Fibroblast of mammary gland (primary cell): ENCODE measurements at regions not wholly inside any gene's neighbourhood (a gene's known extent, or its start where the extent isn't known, plus 50 kb on each side); places are given as distances from the start of the nearest gene placed in this dataset.
A peak's percentile ranks its signal among the peaks of the same experiment; 100 is the strongest.

Experiments
- DNase-seq: peaks from one replicate; pipeline ENCODE4 v3.0.0-alpha.2; 2010; ENCODE audit warnings: low read depth
- H3K4me3 ChIP-seq: 2 replicates; pipeline ENCODE4 v1.5.1; 2011; ENCODE audit warnings: low read depth, mild to moderate bottlenecking, low read length, moderate library complexity; ENCODE audit not compliant: control insufficient read depth
- TF ChIP-seq, protein P1 (sequence below): conservative IDR thresholded peaks from 2 replicates; pipeline ENCODE4 v1.5.1; 2011; ENCODE audit warnings: low read depth, low read length, inconsistent platforms; ENCODE audit not compliant: control insufficient read depth, insufficient read depth

DNA sequence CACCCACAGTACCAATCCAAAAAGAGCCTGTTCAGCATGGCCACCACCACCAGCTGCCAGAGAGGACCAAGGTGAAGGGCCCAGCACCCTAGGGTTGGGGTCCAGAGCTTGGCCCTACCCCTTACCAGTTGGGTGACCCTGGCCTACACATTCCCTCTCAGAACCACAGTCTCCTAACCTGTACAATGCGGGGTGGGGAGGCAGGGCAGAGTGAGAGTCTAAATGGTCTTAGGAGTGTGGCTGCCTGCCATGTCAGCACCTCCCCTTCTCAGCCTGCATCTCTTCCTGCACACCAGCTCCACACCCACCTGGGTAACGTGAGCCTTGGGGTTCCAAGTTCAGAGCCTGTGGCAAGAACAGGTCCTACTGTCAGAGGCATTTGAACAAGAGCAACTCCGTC, 92.2 kb downstream of the C5orf15 start:
- TF ChIP-seq, protein P1, sequence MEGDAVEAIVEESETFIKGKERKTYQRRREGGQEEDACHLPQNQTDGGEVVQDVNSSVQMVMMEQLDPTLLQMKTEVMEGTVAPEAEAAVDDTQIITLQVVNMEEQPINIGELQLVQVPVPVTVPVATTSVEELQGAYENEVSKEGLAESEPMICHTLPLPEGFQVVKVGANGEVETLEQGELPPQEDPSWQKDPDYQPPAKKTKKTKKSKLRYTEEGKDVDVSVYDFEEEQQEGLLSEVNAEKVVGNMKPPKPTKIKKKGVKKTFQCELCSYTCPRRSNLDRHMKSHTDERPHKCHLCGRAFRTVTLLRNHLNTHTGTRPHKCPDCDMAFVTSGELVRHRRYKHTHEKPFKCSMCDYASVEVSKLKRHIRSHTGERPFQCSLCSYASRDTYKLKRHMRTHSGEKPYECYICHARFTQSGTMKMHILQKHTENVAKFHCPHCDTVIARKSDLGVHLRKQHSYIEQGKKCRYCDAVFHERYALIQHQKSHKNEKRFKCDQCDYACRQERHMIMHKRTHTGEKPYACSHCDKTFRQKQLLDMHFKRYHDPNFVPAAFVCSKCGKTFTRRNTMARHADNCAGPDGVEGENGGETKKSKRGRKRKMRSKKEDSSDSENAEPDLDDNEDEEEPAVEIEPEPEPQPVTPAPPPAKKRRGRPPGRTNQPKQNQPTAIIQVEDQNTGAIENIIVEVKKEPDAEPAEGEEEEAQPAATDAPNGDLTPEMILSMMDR = no peak
- DNase-seq = no peak
- no peak overlapping the region for H3K4me3 ChIP-seq

DNA sequence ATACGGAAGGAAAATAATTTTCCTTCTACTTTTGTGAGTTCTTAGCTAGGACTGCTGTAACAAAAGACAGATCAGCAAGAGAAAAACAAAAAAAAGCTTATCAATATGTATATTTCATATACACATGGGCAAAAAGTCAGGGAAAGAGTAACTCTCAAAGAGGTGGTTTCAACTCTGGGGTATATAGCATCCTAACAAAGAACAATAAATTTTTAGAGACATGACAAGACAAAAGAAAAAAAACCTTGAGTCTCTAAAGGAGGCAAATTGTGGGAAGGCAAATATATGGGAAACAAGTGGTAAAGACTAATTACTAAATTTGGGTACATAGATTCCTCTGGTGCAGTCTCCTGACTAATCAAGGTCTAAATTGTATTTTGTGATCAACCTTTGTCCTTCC, 93.2 kb downstream of the C5orf15 start:
- TF ChIP-seq, protein P1 = no peak
- H3K4me3 ChIP-seq = no peak overlapping the region
- DNase-seq = no peak

GRCh38 chr5:133873449-133873848, 95.0 kb downstream of the C5orf15 start:
- DNase-seq = peak; percentile 33
- no peak overlapping the region for H3K4me3 ChIP-seq
- TF ChIP-seq, protein P1 = no peak

DNA sequence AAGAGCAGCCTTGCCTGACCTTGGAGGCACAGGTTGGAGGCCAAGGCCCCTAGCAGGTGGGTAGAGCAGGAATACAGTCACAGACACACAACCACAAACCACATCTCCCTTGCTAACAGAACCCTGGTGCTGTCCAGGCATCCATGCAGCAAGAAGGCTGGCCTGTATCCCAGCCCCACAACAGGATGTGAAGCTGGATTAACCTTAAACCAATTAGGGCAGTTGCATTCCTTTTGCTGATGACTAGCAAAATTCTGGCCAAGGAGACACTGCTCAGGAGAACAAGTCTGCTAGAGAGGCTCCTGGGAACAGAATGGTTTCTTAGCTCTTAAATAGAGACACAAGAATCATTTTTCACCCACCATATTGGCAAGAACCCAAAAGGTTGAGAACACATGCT, 97.8 kb downstream of the C5orf15 start:
- no peak overlapping the region for H3K4me3 ChIP-seq
- DNase-seq = peak; percentile 93
- TF ChIP-seq, protein P1 = no peak

DNA sequence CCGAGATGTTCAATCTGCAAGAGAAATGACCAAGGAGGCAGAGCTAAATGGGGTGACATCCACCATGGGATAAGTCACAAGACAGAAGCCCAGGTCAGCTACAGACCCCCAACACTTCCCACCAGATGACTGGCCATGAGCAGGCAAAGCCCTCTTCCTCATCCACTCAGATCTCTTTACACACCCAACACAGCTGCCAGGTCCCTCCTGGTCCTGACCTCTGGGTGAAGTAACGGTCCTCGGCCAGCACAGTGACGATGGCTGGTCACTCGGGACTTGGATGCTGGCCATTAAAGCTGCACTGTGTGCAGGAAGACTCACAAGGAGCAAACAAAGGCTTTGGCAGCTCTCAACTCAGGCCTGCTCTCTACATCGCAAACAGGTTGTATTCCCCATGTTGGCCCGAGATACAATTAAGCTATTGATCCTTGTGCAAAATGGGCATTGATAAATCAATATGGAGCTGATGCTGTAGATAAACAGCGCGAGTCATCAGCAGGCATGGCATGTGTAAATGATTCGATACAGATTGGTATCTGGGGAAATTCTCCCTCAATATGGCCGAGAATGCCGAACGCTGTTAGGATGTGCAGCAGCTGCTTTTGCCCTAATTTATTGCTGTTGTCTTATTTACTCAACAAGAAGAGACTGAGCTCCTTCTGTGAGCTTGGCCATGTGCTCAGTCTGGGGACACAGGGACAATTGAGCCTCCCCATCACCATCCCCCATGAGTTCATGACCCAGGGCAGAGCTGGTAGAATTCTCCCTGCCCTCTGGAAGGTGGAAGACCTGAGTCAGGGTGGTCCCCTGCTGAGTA, 98.7 kb downstream of the C5orf15 start:
- H3K4me3 ChIP-seq = no peak overlapping the region
- TF ChIP-seq, protein P1 = no peak
- DNase-seq = peak; percentile 6

DNA sequence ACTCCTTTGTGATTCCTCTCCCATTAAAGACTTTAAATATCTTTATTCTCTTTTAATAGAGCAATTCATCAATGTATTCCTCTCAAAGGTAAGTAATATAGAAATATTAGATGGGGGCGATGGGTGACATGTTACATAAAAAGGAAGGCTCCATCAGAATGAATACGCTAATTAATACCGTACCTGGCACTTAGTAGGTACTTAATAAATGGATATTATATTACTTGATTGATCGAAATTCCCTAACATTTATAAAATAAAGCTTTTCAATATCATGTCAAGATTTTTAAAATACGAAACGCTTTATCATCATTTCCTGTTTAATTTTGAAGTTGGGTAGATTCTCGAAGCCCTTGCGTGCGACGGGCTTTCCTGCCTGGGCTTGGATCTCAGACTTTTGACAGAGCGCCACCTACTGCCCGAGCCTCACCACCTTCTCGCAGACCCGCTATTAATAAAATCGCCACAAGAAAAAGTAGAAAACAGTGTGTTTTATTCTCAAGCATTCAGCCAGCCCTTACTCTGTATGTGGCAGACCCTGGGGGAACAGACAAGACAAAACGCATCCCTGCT, 99.4 kb downstream of the C5orf15 start:
- TF ChIP-seq, protein P1 = peak; percentile 82
- DNase-seq = peak; percentile 73

More for the DNA sequence above, 99.4 kb downstream of the C5orf15 start:
- H3K4me3 ChIP-seq = no peak overlapping the region
